NCI-H146 treated with DMSO at 0.1 percent for 48 hours (cell line): ENCODE measurements at regions not wholly inside any gene's neighbourhood (a gene's known extent, or its start where the extent isn't known, plus 50 kb on each side); places are given as distances from the start of the nearest gene placed in this dataset.
"Not testable (repeated sequence)": the region's sequence is repeated elsewhere in the genome, so short reads cannot be mapped to it uniquely, and the experiment has no call there.

Source experiments
- DNase-seq: peaks from one replicate; lab custom pipeline; 2025; ENCODE audit not compliant: unreplicated experiment; lab: John Stamatoyannopoulos, UW

- DNase-seq: no peak
Measured at GRCh38 chr5:166712447-166713185, 1578.8 kb upstream of the WWC1 start.

GRCh38 chr5:166713295-166713694, 1578.2 kb upstream of the WWC1 start:
- DNase-seq: no peak

- DNase-seq: no peak
Measured at GRCh38 chr5:166716856-166717492, 1574.5 kb upstream of the WWC1 start.

DNA sequence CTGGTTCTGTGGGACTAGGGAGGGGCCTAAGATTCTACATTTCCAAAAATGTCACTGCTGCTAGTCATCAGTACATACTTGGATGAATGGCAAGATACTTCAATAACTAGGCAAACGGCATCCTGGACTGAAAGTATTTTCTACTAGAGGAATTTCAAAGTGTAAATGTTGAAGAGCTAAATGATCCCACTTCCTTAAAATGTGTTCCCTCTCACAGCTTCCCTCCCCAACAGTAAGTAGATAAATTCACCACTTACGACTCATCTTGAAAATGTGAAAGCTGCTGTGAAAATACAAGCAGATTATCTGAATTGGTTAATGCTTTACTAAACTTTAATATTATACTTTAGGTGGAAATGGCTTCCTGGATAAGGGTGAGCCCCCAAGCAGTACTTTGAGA, 1571.5 kb upstream of the WWC1 start:
- DNase-seq: no peak

DNA sequence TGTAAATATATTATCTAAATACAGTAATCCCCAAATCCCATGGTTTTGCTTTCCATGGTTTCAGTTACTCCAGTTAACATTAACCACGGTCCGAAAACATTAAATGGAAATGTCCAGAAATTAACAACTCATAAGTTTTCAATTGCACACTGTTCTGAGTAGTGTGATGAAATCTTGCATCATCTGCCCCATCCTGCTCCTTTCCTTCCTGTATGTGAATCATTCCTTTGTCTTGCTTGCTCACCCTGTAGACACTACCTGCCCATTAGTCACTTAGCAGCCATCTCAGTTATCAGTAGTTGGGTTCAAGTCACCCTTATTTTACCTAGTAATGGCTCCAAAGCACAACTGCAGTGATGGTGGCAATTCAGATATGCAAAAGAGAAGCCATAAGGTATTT, 1568.5 kb upstream of the WWC1 start:
- no peak for DNase-seq

DNA sequence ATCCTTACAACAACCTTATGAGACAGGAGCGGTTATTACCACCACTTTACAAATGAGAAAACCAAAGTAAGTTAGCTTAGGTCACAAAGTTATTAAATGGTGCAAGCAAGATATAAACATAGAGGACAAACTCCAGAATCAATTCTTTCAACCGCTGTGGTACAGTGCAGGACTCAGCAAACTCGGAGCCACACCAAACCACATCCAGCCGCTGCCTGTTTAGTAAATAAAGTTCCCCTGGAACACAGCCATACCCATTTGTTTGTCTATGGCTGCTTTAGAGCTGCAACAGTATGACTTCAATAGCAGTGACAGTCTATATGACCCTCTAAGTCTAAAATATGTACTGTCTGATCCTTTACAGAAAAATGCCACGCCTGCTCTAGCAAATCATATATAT, 1567.2 kb upstream of the WWC1 start:
- no peak for DNase-seq

- DNase-seq: no peak
Measured at GRCh38 chr5:166725593-166725992, 1565.9 kb upstream of the WWC1 start.

DNA sequence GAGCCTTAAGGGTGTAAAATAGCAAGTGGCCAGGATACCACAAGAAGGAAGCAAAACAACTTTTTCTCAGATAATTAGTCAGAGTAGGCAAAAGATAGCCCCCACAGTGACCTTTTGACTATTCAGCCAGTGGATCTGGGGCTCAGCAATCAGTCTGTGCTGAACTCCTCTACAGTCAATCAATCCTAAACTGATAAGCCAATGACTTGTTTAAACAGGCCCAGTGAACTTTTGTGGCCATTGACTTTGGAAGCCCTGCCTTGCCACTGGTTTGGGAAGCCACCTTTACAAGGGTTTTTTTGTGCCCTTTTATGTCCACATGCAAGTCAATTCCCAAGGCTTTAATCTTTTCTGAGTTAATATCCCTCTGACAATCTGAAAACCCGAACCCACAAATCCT, 1565.0 kb upstream of the WWC1 start:
- DNase-seq: no peak

GRCh38 chr5:166742951-166743350, 1548.5 kb upstream of the WWC1 start:
- not testable (repeated sequence) for DNase-seq

DNA sequence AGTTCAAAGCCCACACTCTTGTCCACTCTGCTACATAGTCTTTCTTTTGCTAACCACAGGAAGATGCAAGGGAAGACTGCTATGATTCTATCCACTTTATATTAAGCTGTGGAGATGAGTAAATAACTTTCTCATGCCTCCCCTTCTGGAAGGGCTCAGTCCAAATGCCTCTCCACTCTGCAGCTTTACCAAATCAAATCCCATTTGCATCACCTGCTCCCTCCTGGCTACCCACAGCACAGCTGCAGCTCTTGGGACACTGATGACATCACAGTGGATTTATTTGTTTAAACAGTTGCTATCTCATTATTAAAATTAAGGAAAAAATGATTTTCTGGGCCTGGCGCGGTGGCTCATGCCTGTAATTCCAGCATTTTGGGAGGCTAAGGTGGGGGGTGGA, 1544.9 kb upstream of the WWC1 start:
- no peak for DNase-seq

- no peak for DNase-seq
Measured at GRCh38 chr5:166750376-166750775, 1541.1 kb upstream of the WWC1 start.

DNA sequence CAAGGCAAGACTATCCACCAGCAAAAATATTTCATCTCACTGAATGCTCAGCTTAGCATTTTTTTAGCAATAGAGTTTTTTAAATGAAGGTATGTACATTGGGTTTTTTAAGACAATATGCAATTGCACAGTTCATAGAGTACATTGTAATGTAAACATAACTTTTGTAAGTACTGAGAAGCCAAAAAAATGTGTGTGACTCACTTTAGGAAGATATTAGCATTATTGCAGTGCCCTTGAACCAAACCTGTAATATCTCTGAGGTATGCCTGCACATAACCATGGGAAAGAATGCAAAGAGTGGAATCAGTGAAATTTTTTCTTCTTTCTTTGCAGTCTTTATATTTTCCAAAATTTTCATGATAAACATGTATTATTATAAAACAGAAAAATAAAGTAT, 1533.3 kb upstream of the WWC1 start:
- no peak for DNase-seq

DNA sequence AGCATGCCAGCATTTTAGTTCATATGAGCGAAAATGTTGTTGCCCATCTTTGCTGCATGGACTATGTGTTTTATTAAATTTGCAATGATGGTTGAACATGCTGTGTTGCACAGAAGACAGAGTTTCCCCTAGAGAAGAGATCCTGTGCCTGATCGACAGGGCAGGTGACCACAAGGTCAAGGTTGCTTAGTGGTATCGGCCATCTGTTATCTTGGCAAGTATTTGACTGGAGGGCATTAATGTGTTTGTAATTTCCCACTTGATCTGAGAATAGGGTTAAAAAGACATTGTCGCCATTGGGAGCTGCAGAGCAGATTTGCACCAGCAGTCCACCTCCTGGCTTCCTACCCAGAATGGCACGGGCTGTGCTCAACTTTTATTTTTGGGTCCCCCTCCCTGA, 1523.6 kb upstream of the WWC1 start:
- no peak for DNase-seq

GRCh38 chr5:166768536-166768935, 1522.9 kb upstream of the WWC1 start:
- no peak for DNase-seq

- no peak for DNase-seq
Measured at GRCh38 chr5:166772770-166773169, 1518.7 kb upstream of the WWC1 start.

GRCh38 chr5:166781737-166782136, 1509.7 kb upstream of the WWC1 start:
- DNase-seq: no peak

GRCh38 chr5:166784545-166785078, 1506.8 kb upstream of the WWC1 start:
- DNase-seq: no peak

GRCh38 chr5:166786178-166786577, 1505.3 kb upstream of the WWC1 start:
- no peak for DNase-seq

- no peak for DNase-seq
Measured at GRCh38 chr5:166786889-166787288, 1504.6 kb upstream of the WWC1 start.

DNA sequence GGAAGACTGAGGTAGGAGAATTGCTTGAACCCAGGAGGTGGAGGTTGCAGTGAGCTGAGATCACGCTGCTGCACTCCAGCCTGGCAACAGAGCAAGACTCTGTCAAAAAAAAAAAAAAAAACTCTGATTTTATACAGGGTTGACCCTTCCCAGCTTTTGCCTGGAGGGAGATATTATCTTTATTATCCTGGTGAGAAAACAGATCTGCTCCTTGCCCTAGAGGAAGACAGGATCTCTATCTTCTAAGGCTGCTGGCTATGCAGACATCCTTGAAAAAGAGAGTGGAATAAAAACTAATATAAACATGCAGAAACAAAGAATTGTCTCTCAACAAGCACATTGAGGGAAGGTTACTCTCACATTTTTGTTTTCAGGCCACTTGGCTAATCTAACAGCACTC, 1503.4 kb upstream of the WWC1 start:
- DNase-seq: no peak

- no peak for DNase-seq
Measured at GRCh38 chr5:166795756-166796155, 1495.7 kb upstream of the WWC1 start.

- DNase-seq: no peak
Measured at GRCh38 chr5:166803058-166803457, 1488.4 kb upstream of the WWC1 start.

GRCh38 chr5:166804223-166804622, 1487.2 kb upstream of the WWC1 start:
- DNase-seq: not testable (repeated sequence)
